CD4-positive, alpha-beta T cell treated with Interleukin-17A for 4 hours (primary cell): ENCODE measurements at regions not wholly inside any gene's neighbourhood (a gene's known extent, or its start where the extent isn't known, plus 50 kb on each side); places are given as distances from the start of the nearest gene placed in this dataset.

ENCODE experiments used
- DNase-seq: peaks from one replicate; pipeline ENCODE4 v3.0.0-alpha.2; 2020; ENCODE audit warnings: mixed read lengths

GRCh38 chr6:104017410-104018381, 842.0 kb downstream of the HACE1 start:
- DNase-seq = no peak

- no peak for DNase-seq
Measured at GRCh38 chr6:104014163-104014959, 845.4 kb downstream of the HACE1 start.

- DNase-seq = no peak
Measured at GRCh38 chr6:104013312-104013971, 846.3 kb downstream of the HACE1 start.

- DNase-seq = no peak
Measured at GRCh38 chr6:104010897-104011296, 848.8 kb downstream of the HACE1 start.

- no peak for DNase-seq
Measured at GRCh38 chr6:104003803-104004516, 855.8 kb downstream of the HACE1 start.

GRCh38 chr6:103995571-103995970, 864.1 kb downstream of the HACE1 start:
- DNase-seq = no peak

GRCh38 chr6:103983860-103984259, 875.9 kb downstream of the HACE1 start:
- no peak for DNase-seq

- no peak for DNase-seq
Measured at GRCh38 chr6:103983011-103983410, 876.7 kb downstream of the HACE1 start.

- no peak for DNase-seq
Measured at GRCh38 chr6:103982574-103982973, 877.1 kb downstream of the HACE1 start.

GRCh38 chr6:103979308-103979707, 880.4 kb downstream of the HACE1 start:
- no peak for DNase-seq

- DNase-seq = no peak
Measured at GRCh38 chr6:103937389-103937788, 922.3 kb downstream of the HACE1 start.

GRCh38 chr6:103925317-103925716, 934.4 kb downstream of the HACE1 start:
- DNase-seq = no peak

GRCh38 chr6:103910018-103910417, 949.7 kb downstream of the HACE1 start:
- DNase-seq = no peak

GRCh38 chr6:103908898-103909297, 950.8 kb downstream of the HACE1 start:
- no peak for DNase-seq

GRCh38 chr6:103895136-103895535, 964.6 kb downstream of the HACE1 start:
- DNase-seq = no peak

GRCh38 chr6:103893141-103893581, 966.6 kb downstream of the HACE1 start:
- no peak for DNase-seq

- DNase-seq = no peak
Measured at GRCh38 chr6:103886951-103887350, 972.8 kb downstream of the HACE1 start.

GRCh38 chr6:103885446-103885845, 974.3 kb downstream of the HACE1 start:
- no peak for DNase-seq

GRCh38 chr6:103879800-103880199, 979.9 kb downstream of the HACE1 start:
- no peak for DNase-seq

GRCh38 chr6:103875221-103875620, 984.5 kb downstream of the HACE1 start:
- DNase-seq = no peak

GRCh38 chr6:103874575-103874974, 985.1 kb downstream of the HACE1 start:
- DNase-seq = no peak

- DNase-seq = no peak
Measured at GRCh38 chr6:103872678-103873077, 987.0 kb downstream of the HACE1 start.
